Kidney (tissue), 13 donors: ENCODE measurements at regions not wholly inside any gene's neighbourhood (a gene's known extent, or its start where the extent isn't known, plus 50 kb on each side); places are given as distances from the start of the nearest gene placed in this dataset.

Experiments
- DNase-seq, 5 donors: peaks; one replicate each; pipeline ENCODE4 v3.0.0-alpha.2; 2013 to 2020
- FAIRE-seq: peaks from 2 replicates; lab custom pipeline; 2012; peaks lifted over from hg19 to GRCh38; lab: Jason Lieb, UNC
- H3K27ac ChIP-seq, 2 donors: one replicate each; pipeline ENCODE4 v1.7.0; 2013; ENCODE audit warnings: low read depth in 2 of 2, low read length in 2 of 2, inconsistent platforms in 1 of 2
- H3K27me3 ChIP-seq: one replicate; pipeline ENCODE4 v1.7.1; 2013; ENCODE audit warnings: low read length, inconsistent platforms; ENCODE audit not compliant: control insufficient read depth, insufficient read depth
- H3K36me3 ChIP-seq, 3 donors: one replicate each; pipeline versions ENCODE4 v1.7.0 to v1.7.1; 2013; ENCODE audit warnings: low read length in 3 of 3, control low read depth in 1 of 3, inconsistent platforms in 1 of 3; ENCODE audit not compliant: insufficient read depth in 3 of 3, control insufficient read depth in 2 of 3
- H3K4me1 ChIP-seq, 3 donors: one replicate each; pipeline versions ENCODE4 v1.7.0 to v1.7.1; 2013; ENCODE audit warnings: low read length in 3 of 3, inconsistent platforms in 1 of 3, low read depth in 1 of 3; ENCODE audit not compliant: control insufficient read depth in 2 of 3, insufficient read depth in 2 of 3
- H3K4me3 ChIP-seq, 3 donors: one replicate each; pipeline versions ENCODE4 v1.7.0 to v1.8.1; 2013; ENCODE audit warnings: low read length in 3 of 3, control low read depth in 1 of 3, inconsistent platforms in 1 of 3
- H3K9ac ChIP-seq, 3 donors: one replicate each; pipeline versions ENCODE4 v1.7.0 to v1.7.1; 2013; ENCODE audit warnings: low read length in 3 of 3, control low read depth in 1 of 3, inconsistent platforms in 1 of 3
- H3K9me3 ChIP-seq, 3 donors: one replicate each; pipeline versions ENCODE4 v1.7.0 to v1.7.1; 2013; ENCODE audit warnings: low read length in 3 of 3, control low read depth in 1 of 3, inconsistent platforms in 1 of 3; ENCODE audit not compliant: control insufficient read depth in 2 of 3, insufficient read depth in 1 of 3
- intact Hi-C: fragments of 100-400 bp; cut with DNase I; formaldehyde crosslinking; loops from one replicate; pipeline ENCODE4 v1.11.1; 2022
- TF ChIP-seq, protein P1 (sequence below): IDR thresholded peaks from 3 replicates; pipeline ENCODE4 v1.5.1; 2012; ENCODE audit warnings: mild to moderate bottlenecking, moderate library complexity, borderline replicate concordance; ENCODE audit not compliant: insufficient read depth; ENCODE audit errors: extremely low read depth
- donor health status: control.
- donor health status: control.
- donor health status: control.
- donor health status: control.
- donor health status: control.
- donor health status: DM: yes; HTN: yes; CAD: no.
- donor health status: Normal renal cell carcinoma (clear cell type).

DNA sequence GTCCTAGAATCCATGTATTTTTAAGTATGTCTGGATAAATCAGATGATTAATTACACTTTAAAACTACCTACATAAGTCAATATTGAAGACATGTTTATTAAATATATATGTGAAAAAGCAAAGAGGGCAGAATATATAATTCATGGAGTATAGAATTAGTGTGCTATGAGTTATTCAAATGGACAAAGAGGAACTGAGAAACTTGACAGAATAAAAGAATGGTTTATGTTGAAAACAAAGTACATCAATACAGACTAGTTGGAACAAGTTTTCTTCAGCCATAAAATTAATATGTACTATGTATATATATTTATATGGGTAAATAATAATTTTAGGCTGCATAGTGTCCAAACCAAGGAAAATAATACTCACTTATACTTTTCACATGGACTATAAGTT lies 173.5 kb downstream of the NPFFR2 start:
- no peaks in the 10 kb centered on the region for H3K27me3 ChIP-seq
- no peak overlapping the region for H3K27ac ChIP-seq
- H3K4me3 ChIP-seq: no peak overlapping the region
- TF ChIP-seq, protein P1, sequence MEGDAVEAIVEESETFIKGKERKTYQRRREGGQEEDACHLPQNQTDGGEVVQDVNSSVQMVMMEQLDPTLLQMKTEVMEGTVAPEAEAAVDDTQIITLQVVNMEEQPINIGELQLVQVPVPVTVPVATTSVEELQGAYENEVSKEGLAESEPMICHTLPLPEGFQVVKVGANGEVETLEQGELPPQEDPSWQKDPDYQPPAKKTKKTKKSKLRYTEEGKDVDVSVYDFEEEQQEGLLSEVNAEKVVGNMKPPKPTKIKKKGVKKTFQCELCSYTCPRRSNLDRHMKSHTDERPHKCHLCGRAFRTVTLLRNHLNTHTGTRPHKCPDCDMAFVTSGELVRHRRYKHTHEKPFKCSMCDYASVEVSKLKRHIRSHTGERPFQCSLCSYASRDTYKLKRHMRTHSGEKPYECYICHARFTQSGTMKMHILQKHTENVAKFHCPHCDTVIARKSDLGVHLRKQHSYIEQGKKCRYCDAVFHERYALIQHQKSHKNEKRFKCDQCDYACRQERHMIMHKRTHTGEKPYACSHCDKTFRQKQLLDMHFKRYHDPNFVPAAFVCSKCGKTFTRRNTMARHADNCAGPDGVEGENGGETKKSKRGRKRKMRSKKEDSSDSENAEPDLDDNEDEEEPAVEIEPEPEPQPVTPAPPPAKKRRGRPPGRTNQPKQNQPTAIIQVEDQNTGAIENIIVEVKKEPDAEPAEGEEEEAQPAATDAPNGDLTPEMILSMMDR: no peak
- intact Hi-C loops: no loop called here
- no peak overlapping the region for H3K9ac ChIP-seq
- no peak for DNase-seq
- no peaks in the 10 kb centered on the region for H3K36me3 ChIP-seq
- H3K9me3 ChIP-seq: no peaks in the 10 kb centered on the region
- FAIRE-seq: peak; percentile 41
- no peaks in the 10 kb centered on the region for H3K4me1 ChIP-seq

DNA sequence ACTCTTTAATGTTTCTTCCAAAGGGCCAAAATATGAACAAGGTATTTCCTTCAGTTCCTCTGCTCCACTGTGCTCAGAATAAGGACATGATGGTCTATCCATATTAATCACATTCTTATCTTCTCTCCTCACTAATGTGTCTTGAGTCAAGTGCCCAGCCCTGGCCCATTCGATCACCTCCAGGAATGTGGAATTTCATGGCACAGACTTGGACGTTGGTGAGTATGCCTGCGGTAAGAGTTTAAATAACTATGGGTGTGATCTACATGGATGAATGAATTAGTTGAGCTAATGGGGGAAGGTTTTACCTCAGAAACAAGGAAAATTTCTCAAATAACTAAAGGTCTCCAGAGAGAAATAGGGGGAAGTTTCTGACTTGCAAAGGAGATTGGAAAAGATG lies 174.0 kb downstream of the NPFFR2 start:
- intact Hi-C loops: no loop called here
- Histone ChIP-seq H3K9ac (no peak overlapping the region), H3K4me1 (no peaks in the 10 kb centered on the region), H3K36me3 (no peaks in the 10 kb centered on the region), H3K27me3 (no peaks in the 10 kb centered on the region), H3K27ac (no peak overlapping the region), H3K4me3 (no peak overlapping the region), H3K9me3 (no peaks in the 10 kb centered on the region)
- no peak for DNase-seq
- no peak for FAIRE-seq
- TF ChIP-seq, protein P1: no peak

DNA sequence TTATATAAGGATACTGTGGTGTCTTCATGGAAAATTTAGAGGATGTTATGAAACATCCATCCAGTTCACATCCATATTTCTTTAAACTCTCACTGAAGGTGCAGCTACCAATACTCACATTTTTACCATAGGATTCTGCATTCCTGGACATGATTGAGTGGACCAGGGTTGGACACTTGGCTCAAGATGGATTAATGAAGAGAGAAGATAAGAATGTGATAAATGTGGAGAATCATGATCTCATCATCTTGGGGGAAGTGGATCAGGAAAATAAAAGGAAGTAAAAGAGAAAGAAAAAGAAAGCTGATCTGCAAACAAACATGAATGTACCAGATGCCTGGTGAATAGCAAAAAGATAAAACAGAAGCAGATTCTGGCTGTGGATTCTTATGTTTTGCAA lies 175.4 kb downstream of the NPFFR2 start:
- TF ChIP-seq, protein P1: no peak
- H3K36me3 ChIP-seq: no peaks in the 10 kb centered on the region
- FAIRE-seq (no peak), DNase-seq (no peak)
- no peaks in the 10 kb centered on the region for H3K4me1 ChIP-seq
- no peak overlapping the region for H3K27ac ChIP-seq
- H3K27me3 ChIP-seq: no peaks in the 10 kb centered on the region
- intact Hi-C loops: no loop called here
- H3K9me3 ChIP-seq: no peaks in the 10 kb centered on the region
- H3K4me3 ChIP-seq: no peak overlapping the region
- no peak overlapping the region for H3K9ac ChIP-seq

DNA sequence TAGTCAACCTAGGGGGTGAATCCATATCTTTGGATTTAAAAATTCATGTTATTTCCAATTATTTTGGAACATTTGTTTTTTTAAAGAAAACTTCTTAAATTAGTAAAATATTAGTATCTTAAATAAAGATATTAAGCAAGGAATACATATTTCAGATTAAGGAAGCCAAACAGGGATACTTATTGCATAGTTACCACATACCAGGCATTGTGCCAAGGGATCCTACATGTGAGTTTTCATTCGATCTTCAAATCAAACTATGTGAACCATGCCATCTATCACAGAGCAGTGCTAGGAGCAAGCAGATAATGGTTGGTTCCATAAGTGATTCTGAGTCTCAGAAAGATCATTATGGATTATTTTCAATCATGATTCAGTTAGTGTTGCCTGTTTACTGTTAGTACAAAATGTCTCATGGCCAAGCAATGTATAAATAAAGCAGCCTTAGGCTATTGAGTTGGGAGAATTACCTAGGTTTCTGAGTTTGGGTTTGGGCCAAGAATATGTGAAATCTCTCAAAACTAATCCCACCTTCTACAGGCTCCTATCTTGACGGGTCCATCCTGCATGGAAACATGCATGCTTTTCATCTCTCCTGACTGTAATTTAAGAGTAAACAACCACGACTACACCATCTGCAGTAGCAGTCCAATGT lies 176.7 kb downstream of the NPFFR2 start:
- DNase-seq (no peak), FAIRE-seq (peak; percentile 15)
- no peak overlapping the region for H3K4me3 ChIP-seq
- H3K4me1 ChIP-seq: no peaks in the 10 kb centered on the region
- no peaks in the 10 kb centered on the region for H3K9me3 ChIP-seq
- H3K36me3 ChIP-seq: no peaks in the 10 kb centered on the region
- H3K9ac ChIP-seq: no peak overlapping the region
- TF ChIP-seq, protein P1: no peak
- intact Hi-C loops: no loop called here
- no peak overlapping the region for H3K27ac ChIP-seq
- no peaks in the 10 kb centered on the region for H3K27me3 ChIP-seq
